ENCODE measurements at regions not wholly inside any gene's neighbourhood (a gene's known extent, or its start where the extent isn't known, plus 50 kb on each side); places are given as distances from the start of the nearest gene placed in this dataset.

- TF ChIP-seq CTCF (IDR thresholded peaks at IDR 0.05; ENCODE audit: extremely low read depth in 1 of 2, insufficient read depth in 1 of 2, low read depth in 1 of 2, low read length in 2 of 2) (no peak), EZH2 (IDR thresholded peaks at IDR 0.05; ENCODE audit: borderline replicate concordance, low read depth, low read length, severe bottlenecking) (no peak), POLR2A (IDR thresholded peaks at IDR 0.05; ENCODE audit: low read depth, low read length) (no peak)
These were observed 55.3 kb upstream of the MGMT start for GRCh38 chr10:129411772-129412171.
